SK-MEL-5 (cell line): ENCODE measurements at regions not wholly inside any gene's neighbourhood (a gene's known extent, or its start where the extent isn't known, plus 50 kb on each side); places are given as distances from the start of the nearest gene placed in this dataset.
"Not testable (repeated sequence)": the region's sequence is repeated elsewhere in the genome, so short reads cannot be mapped to it uniquely, and the experiment has no call there.

Experiments
- DNase-seq: peaks from one replicate; pipeline ENCODE4 v3.0.0-alpha.2; 2016; ENCODE audit warnings: low read depth, low spot score
- in situ Hi-C: cut with HindIII; loops from 2 replicates; pipeline ENCODE4 v1.10.0; 2016; ENCODE audit warnings: low sequenced_read_pairs, high pct_unique_total_duplicates, low pct_unique_long_range_greater_than_20kb

DNA sequence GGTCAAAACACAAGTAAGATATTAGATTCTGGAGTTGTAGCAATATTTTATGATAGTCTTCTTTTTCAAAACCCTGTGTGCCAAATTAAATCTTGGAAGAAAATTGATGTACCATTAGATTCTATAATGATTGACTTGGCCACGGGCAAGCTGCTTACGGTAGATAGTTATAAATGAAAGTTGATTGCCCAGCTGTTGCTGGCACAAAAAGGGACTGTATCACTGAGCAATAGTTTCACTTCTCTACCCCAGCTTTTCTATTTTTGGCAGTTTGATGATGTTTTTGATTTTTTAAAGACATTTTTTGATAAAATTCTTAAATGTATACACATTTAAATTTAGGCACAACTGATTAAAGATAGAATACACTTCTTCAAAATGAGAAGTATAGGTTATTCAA lies 333.3 kb downstream of the TRAM1L1 start:
- in situ Hi-C loops: no loop called here

DNA sequence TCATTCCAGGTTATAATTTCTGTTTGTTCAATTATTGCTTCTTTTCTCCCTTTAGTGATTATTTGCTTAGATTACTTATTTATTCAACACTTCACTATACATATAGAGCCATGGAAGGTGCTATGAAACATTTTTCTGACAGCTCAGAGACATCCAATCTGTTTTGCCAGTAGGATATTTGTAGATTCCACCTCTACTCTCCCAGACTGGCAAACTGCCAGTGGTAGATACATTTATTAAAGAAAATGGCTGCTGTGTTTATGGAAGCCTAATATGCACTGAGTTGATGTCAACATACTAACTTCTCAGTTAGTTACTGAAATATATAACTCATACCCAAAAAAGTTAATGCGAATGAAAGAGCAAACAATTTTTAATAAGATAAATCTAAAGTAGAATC lies 348.6 kb downstream of the TRAM1L1 start:
- no peak for DNase-seq
- in situ Hi-C loops: no loop called here

More for the DNA sequence above, 333.3 kb downstream of the TRAM1L1 start:
- DNase-seq: no peak

DNA sequence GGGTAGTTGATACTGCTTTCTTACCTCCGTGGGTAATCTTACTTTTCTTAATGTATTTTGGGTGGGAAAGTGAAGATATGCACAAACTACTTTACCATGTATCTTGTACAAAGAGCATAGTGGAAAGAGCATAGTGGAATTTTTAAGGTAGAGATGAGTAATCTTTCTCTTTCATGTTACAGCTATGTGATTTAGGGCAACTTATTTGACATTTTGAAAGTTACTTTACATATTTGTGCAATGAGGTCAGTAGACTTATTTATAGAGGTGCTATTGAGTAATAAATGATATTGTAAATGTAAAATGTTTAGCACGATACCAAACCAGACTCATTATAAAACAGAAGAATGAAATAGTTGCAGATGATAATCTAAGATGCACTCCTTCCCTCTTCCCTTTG lies 351.2 kb downstream of the TRAM1L1 start:
- in situ Hi-C loops: no loop called here
- no peak for DNase-seq

DNA sequence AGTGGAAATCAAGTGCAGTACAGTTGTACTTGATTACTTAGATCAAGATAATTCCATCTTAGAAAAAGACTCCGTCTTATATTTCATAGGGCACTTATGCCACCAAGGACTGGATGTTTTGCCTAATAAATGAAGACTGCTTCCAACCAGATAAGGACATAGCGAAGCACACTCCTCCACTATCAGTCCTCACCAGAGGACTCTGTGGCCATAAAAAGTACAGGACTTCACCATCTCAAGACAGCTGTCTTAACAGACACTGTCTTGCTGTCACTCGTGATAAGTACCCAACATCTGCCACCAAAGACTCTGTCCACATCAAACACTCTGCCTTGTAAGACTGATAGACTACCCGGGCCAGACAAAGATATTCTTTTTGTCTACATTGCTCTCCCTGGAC lies 352.0 kb downstream of the TRAM1L1 start:
- no peak for DNase-seq
- in situ Hi-C loops: no loop called here

DNA sequence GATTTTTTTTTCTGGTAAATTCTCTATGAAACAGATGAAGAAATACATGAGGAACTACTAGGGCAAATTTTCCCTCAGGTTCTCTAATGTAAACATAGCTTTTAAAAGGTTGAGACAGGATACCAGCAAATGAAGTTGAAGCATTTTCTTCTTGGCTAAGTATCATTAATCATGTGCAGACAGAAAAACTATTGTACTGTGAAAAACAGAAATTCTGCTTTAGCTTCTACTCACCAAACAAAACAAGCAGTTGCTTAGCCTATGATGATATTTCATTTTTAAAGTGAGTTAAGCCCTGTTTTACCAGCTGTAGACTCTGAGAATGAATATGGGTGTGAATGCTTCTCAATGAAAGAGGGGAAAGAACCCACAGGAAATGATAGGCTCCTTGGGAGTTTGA lies 358.9 kb downstream of the TRAM1L1 start:
- in situ Hi-C loops: no loop called here
- DNase-seq: no peak

DNA sequence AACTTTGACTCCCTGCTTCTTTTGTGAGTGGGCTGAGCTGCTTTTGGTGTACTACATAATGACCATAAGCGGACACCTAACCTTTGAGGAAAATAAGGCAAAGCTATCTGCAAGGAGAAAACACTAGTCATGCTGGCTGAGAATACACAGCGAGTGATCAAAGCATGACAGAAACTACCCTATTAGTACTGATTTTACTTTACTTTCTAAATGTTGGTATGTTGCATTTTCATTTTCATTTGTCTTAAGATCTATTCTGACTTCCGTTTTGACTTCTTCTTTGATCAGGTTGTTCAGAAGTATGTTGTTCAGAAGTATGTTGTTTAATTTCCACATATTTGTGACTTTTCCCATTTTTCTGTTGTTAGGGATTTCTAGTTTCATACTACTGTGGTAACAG lies 361.1 kb downstream of the TRAM1L1 start:
- in situ Hi-C loops: no loop called here
- DNase-seq: no peak

DNA sequence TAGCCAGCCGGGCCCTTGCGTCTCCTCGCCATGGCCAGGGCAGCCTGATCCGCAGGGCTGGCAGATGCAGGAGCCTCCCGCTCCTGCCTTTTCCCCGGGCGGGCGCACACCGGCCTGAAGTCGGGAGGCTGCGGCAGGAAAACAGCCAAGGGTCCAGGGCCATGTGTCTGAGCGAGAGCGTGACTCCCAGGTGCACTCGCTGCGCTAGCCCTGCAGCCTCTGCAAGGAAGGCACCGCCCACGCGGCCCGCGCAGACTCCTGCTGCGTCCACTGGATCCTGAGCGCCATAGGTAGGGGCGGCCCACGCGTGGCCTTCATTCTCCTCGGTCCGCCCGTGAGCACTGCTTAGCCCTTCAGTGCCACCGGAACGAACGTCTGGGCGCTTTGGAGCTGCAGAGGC lies 379.9 kb downstream of the TRAM1L1 start:
- DNase-seq: no peak
- in situ Hi-C loops: no loop called here

DNA sequence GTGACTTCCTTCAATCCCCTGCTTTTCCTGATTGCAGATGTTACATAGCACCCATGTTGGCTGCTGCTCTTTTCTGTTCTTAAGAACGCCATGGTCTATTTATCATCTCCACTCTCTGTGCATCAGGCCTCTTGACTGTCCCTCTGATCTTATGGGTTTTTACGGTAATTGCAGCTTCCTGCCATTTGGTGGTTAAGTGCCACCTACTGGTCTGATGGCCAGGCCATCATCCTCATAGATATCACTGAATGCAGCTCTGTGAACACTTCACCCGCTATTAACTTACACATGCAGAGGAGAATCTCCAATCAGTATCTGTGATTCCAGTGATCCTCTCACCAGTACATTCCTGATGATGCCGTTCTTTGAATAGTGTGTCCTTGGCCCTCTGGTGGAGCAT lies 382.4 kb downstream of the TRAM1L1 start:
- in situ Hi-C loops: no loop called here
- peak; percentile 53 for DNase-seq

DNA sequence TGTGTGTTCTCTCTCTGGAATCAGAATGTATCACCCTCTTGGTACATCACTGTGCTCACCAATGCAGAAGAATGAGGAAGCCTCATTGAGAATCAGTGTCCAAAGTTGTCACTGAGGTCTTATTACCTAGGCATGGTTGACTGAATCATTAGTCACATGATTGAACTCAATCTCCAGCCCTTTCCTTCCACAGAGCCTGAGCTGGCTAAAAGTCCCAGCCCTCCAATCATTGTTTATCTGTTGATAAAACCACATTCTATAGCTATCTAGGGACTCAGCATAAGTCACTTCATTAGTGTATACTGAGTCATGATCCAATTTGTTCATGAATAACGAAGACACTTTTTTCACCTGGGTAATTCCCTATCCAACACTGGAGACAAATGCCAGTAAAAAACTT lies 396.8 kb downstream of the TRAM1L1 start:
- no peak for DNase-seq
- in situ Hi-C loops: no loop called here

DNA sequence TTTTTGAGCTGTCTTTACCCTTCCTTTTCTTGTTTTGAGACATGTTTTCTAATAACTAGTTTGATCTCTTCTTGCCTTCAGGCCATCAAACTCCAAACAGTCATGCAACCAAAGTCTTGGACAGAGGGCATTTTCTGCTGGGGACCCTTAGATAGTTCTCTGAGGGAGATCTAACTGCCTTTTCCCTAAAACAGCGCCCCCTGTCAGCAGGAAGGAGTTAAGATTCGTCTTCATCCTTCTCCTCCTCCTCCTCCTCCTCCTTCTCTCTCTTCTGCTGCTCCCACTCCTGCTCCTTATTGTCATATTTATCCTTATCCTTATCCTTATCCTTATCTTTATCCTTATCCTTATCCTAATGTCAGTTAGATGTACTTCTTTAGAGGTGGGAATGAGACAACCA lies 417.2 kb downstream of the TRAM1L1 start:
- DNase-seq: peak; percentile 3
- in situ Hi-C loops: no loop called here

DNA sequence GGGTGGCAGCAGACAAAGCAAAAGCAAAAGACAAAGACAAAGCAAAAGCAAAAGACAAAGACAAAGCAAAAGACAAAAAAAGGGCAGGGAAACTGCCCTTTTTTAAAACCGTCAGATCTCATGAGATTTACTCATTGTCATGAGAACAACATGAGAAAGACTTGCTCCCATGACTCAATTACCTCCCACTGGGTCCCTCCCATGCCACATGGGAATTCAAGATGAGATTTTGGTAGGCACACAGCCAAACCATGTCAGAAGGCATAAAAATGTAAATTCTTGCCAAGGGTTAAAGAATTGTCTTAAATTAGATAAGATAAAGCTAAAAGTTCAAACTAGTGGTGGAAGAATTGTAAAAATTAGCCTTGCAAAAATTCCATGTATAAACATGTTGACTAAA lies 419.7 kb downstream of the TRAM1L1 start:
- no peak for DNase-seq
- in situ Hi-C loops: no loop called here

DNA sequence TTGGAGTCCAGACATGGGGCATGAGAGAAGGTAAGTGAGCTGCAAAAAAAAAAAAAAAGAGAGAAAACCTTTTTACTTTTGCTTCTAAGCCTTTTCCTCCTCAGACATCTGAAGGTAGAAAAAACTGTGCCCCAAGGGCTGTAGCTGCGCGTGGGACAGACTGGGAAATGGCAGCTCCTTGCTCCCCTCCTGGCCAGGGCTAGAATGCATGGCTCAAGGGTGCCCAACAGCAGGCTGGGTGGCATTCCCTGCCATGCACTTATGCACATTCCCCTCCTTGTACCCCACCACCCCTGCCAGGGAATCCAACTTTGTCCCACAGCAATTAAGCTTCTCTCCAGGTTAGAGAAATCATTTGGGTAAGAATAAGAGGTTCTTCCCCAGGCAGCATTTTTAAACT lies 421.2 kb downstream of the TRAM1L1 start:
- DNase-seq: peak; percentile 9
- in situ Hi-C loops: no loop called here

DNA sequence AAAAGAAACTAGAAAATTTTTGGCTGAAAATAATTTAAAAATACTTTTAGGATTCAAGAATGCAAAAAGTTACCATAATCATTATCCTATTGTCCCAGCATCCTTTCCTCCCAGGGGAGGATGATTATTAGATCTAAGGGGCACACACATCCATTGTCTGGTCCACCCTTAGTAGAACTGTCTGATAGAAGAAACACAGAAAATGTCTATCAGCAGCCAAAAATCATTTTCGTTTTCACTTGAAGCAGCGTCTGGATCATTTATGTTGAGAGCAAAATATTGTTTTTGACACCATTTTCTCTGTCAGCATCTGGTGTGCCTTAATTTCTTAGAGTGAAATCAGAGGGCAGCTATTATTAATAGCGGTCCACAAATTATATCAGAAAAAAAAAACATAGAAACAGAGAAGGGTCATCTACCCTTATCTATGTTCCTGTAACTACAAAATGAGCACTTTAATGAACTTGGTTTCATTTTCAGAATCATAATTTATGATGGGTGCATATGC lies 446.3 kb downstream of the TRAM1L1 start:
- DNase-seq: no peak
- in situ Hi-C loops: no loop called here

DNA sequence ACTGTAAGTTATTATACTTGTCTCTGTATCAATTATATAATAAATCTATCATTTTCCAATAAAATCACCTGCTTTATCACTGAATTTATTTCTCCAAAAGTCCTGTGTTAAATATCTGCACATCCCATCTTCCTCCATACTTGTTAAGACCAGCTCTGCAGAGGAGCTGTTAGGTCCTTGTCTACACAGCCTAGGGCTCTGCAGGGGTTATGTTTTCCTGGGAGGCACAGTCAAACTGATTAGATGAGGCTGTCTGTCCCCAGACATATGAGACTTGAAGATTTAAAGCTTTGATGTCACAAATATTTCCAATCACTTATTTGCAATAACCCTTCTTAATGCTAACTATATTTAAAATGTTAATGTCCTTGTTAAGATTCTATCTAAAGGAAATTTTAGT lies 446.8 kb downstream of the TRAM1L1 start:
- in situ Hi-C loops: no loop called here
- DNase-seq: no peak

DNA sequence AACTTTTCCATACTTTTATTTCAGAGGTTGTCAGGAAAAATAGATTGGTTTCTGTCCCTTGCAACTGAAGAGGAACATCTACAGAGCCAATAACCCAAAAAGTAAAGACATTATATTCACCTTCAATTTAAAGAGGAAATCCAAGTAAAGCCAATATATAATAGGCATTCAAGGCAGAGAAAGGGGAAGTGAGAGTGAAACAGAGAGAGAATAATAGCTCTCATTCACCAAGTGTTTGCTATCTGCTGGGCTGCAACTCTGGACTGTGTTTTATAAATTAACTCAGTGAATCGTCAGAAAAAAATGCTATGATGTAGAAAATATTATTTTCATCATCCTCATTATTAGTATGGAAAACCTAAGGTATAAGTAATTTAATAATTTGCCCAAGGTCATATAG lies 448.5 kb downstream of the TRAM1L1 start:
- DNase-seq: no peak
- in situ Hi-C loops: no loop called here

DNA sequence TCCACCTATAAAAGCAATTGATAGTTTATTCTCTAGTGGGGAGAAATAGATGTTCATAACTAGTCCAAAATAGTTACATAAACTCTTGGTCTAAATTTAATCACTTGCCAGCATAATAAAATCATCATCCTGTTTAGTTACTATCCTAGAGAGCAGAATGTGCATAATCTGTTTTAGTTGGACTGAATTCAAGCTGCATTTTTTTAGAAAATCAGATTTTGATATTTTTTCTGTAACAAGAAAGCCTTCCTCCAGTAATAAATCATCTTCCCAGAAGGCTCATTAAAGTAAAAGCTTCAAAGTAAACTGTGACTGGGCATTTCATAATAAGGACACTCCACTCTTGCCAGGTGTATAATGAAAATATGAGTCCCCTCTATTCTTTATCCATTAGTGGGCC lies 453.1 kb downstream of the TRAM1L1 start:
- in situ Hi-C loops: no loop called here
- no peak for DNase-seq

DNA sequence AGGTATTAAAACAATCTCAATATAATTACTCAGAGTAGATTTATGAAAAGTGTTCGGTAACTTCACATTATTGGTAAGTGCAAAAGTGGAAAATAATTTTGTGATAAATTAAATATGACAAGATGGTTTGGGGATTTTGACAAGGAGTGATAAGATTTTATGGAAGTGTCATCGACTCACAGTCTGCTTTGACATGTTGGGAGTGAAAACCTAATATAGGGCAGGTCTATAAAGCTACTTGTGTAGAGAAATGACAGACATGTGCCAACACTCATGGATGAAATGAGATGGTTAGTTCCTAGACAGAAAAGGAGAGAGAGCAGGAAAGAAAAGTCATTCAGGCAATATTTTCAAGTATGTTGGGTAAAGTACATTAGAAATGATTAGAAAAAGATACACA lies 456.8 kb downstream of the TRAM1L1 start:
- no peak for DNase-seq
- in situ Hi-C loops: no loop called here

DNA sequence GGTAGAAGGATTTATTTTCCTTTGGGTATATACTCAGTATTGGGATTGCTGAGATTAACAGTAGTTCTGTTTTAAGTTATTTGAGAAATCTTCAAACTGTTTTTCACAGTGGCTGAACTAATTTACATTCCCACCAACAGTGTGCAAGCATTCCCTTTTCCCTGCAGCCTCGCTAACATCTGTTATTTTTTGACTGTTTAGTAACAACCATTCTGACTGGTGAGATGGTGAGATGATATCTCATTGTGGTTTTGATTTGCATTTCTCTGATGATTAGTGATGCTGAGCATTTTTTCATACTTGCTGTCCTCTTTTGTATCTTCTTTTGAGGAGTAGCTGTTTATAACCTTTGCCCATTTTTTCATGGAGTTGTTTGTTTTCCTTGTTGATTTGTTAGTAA lies 457.8 kb downstream of the TRAM1L1 start:
- DNase-seq: no peak
- in situ Hi-C loops: no loop called here

DNA sequence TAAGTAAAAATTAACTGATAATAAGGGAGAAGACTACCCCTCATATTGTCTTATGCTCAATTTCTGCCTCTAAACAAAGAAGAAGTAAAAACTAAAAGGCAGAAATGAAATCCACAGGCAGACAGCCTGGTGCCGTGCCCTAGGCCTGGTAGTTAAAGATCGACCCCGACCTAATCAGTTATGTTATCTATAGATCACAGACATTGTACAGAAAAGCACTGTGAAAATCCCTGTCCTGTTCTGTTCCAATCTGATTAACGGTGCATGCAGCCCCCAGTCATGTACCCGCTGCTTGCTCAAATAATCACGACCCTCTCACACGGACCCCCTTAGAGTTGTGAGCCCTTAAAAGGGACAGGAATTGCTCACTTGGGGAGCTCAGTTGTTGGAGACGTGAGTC lies 465.9 kb downstream of the TRAM1L1 start:
- DNase-seq, in situ Hi-C loops: not testable (repeated sequence)

DNA sequence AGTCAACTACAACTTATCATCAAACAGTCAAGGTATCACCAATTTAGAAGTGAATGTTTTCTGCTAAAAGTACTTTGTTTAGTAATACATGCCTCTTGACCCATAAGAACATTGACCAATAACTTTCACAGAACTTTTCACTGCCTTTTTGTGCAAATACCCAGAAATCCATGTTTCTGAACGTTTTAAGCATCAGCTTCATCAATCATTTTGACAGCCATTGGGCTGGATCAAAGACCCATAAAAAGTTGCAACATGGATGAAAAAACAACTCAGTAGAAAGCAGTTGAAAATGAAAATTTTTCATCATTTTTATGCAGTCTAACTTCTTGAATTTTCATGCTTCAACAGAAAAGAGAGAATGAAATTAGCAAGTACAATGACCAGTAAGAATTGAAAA lies 466.7 kb downstream of the TRAM1L1 start:
- in situ Hi-C loops: no loop called here

More for the DNA sequence above, 466.7 kb downstream of the TRAM1L1 start:
- no peak for DNase-seq
